ENCODE measurements at regions not wholly inside any gene's neighbourhood (a gene's known extent, or its start where the extent isn't known, plus 50 kb on each side); places are given as distances from the start of the nearest gene placed in this dataset.
"Not testable (repeated sequence)": the region's sequence is repeated elsewhere in the genome, so short reads cannot be mapped to it uniquely, and the experiment has no call there.

DNA sequence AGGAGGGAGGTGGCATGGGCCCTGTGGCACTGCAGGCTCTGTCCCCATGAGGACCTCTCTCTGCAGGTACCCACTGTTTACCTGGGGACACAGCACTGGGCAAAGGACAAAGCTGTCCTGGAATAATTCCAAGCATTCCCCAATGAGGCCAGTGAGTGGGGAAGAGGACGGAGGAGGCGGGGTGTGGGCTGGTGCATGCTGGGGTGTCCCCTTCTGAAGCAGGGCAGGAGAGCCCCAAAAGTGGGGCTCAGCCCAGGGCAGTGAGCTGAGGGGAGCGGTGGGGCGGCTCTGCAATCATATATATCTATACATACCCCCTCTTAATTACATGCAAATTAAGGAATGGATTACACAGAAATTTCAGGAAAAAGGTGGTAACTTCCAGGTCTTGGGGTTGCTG, 315.8 kb downstream of the ADGRD1 start:
- Mint-ChIP-seq H3K36me3 (ENCODE audit: low read depth) (no peaks in the 10 kb centered on the region), H3K27ac (ENCODE audit: unreplicated experiment) (peak overlapping the region; percentile 66), H3K27me3 (ENCODE audit: low read depth) (no peaks in the 10 kb centered on the region), H3K9me3 (no peaks in the 10 kb centered on the region), H3K4me3 (no peak overlapping the region), H3K4me1 (peaks cover 37% of the 10 kb centered on the region)
- no peak for DNase-seq (ENCODE audit: low read depth, low spot score)
- TF ChIP-seq, protein P1, sequence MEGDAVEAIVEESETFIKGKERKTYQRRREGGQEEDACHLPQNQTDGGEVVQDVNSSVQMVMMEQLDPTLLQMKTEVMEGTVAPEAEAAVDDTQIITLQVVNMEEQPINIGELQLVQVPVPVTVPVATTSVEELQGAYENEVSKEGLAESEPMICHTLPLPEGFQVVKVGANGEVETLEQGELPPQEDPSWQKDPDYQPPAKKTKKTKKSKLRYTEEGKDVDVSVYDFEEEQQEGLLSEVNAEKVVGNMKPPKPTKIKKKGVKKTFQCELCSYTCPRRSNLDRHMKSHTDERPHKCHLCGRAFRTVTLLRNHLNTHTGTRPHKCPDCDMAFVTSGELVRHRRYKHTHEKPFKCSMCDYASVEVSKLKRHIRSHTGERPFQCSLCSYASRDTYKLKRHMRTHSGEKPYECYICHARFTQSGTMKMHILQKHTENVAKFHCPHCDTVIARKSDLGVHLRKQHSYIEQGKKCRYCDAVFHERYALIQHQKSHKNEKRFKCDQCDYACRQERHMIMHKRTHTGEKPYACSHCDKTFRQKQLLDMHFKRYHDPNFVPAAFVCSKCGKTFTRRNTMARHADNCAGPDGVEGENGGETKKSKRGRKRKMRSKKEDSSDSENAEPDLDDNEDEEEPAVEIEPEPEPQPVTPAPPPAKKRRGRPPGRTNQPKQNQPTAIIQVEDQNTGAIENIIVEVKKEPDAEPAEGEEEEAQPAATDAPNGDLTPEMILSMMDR (conservative IDR thresholded peaks at IDR 0.05) = no peak

GRCh38 chr12:131269977-131270376, 316.3 kb downstream of the ADGRD1 start:
- not testable (repeated sequence) for H3K9me3 Mint-ChIP-seq; DNase-seq (ENCODE audit: low read depth, low spot score); H3K36me3 Mint-ChIP-seq (ENCODE audit: low read depth); H3K27me3 Mint-ChIP-seq (ENCODE audit: low read depth); H3K4me3 Mint-ChIP-seq
- H3K4me1 Mint-ChIP-seq = peaks cover 37% of the 10 kb centered on the region
- peak overlapping the region; percentile 66 for H3K27ac Mint-ChIP-seq (ENCODE audit: unreplicated experiment)

DNA sequence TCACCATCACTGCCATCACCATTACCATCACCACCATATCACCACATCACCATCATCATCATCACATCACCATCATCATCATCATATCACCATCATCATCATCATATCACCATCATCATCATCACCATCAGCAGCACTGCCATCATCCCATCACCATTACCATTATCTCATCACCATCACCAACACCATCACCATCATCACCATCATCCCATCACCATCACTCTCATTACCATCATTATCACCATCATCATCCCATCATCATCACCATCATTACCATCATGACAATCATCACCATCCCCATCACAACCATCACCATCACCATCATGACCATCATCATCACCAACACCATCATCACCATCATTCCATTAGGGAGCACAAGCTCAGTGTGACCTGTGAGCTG, 318.0 kb downstream of the ADGRD1 start:
- H3K9me3 Mint-ChIP-seq = no peaks in the 10 kb centered on the region
- H3K27ac Mint-ChIP-seq (ENCODE audit: unreplicated experiment) = no peak overlapping the region
- peaks cover 31% of the 10 kb centered on the region for H3K4me1 Mint-ChIP-seq
- H3K27me3 Mint-ChIP-seq (ENCODE audit: low read depth) = no peaks in the 10 kb centered on the region
- TF ChIP-seq, protein P1 (conservative IDR thresholded peaks at IDR 0.05) = no peak
- DNase-seq (ENCODE audit: low read depth, low spot score) = no peak
- H3K4me3 Mint-ChIP-seq = no peak overlapping the region
- no peaks in the 10 kb centered on the region for H3K36me3 Mint-ChIP-seq (ENCODE audit: low read depth)

DNA sequence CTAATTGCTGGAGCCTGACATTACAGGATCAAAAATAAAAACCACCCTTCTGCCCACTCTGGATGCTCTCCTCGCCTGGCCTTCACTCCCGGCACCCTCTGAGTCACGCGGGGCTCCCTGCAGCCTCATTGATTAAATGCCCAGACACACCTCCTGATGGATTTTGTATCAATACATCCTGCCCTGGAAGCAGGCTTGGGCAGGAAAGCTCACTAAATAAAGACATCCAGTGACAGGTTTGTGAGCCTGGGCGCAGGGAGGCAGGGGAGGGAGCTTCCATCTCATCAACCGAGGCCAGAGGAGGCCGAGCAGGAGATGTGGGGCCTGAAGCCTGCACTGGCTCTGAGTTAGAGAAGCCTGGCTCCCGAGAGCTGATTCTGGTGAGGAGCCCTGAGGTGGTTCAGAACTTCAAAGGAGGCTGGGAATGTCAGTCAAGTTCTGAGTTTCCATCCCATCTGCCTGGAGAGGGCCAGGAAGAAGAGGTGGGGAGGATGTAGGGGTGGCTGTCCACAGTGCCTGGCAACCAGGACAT, 318.6 kb downstream of the ADGRD1 start:
- not testable (repeated sequence) for DNase-seq (ENCODE audit: low read depth, low spot score); H3K36me3 Mint-ChIP-seq (ENCODE audit: low read depth); H3K27me3 Mint-ChIP-seq (ENCODE audit: low read depth); H3K4me3 Mint-ChIP-seq; H3K9me3 Mint-ChIP-seq; H3K27ac Mint-ChIP-seq (ENCODE audit: unreplicated experiment)
- H3K4me1 Mint-ChIP-seq = peaks cover 25% of the 10 kb centered on the region

DNA sequence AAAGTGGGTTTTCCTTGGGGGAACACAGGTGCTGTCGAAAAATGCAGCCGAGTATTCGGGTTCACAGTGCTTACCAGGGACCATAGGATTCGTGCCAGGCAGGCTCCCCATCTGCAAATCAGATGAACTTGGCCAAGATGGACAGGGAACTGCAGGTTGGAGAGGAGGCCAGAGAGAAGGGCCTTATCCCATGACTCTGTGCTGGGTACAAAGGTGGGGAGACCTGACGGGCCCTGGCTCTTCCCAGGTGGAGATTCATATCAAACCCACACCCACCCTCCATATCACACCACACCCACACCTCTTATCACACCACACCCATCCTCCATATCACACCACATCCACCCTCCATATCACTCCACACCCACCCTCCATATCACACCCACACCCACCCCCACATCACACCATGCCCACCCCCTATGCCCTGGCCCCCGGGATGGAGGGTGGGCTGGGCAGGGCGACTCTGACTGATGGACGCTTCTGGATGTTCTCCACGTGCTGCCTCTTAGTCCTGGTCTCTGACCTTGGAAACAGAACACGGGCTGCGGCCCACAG, 319.7 kb downstream of the ADGRD1 start:
- Mint-ChIP-seq H3K4me1 (peaks cover 15% of the 10 kb centered on the region), H3K27me3 (ENCODE audit: low read depth) (no peaks in the 10 kb centered on the region)

DNA sequence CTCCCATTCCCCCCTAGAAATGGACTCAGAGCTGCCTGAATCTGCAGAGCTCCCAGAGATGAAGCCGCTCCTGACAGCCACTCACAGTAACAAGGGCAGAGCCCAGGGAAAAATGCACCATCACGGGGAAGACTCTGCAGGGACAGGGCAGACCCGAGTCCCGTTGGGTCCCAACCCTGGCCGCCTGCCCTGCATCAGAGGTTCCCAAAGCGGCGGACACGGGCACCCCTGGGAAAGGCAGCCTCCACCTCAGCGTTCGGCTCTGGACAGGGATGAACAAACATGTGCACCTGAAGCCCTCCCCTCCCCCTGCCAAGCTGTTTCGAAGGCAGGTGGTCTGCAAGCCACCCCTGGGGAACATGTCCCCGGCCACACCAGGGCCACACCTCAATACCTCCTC, 320.4 kb downstream of the ADGRD1 start:
- H3K9me3 Mint-ChIP-seq = no peaks in the 10 kb centered on the region
- TF ChIP-seq, protein P1 (conservative IDR thresholded peaks at IDR 0.05) = no peak
- no peak overlapping the region for H3K27ac Mint-ChIP-seq (ENCODE audit: unreplicated experiment)
- no peaks in the 10 kb centered on the region for H3K27me3 Mint-ChIP-seq (ENCODE audit: low read depth)
- DNase-seq (ENCODE audit: low read depth, low spot score) = no peak
- H3K4me1 Mint-ChIP-seq = peaks cover 12% of the 10 kb centered on the region
- no peaks in the 10 kb centered on the region for H3K36me3 Mint-ChIP-seq (ENCODE audit: low read depth)
- H3K4me3 Mint-ChIP-seq = no peak overlapping the region

More for the DNA sequence above, 319.7 kb downstream of the ADGRD1 start:
- no peak for DNase-seq (ENCODE audit: low read depth, low spot score)
- TF ChIP-seq, protein P1 (conservative IDR thresholded peaks at IDR 0.05) = no peak
- H3K27ac Mint-ChIP-seq (ENCODE audit: unreplicated experiment) = no peak overlapping the region
- H3K36me3 Mint-ChIP-seq (ENCODE audit: low read depth) = no peaks in the 10 kb centered on the region
- no peak overlapping the region for H3K4me3 Mint-ChIP-seq
- H3K9me3 Mint-ChIP-seq = no peaks in the 10 kb centered on the region

Data from neural crest cell (in vitro differentiated cells).